ENCODE measurements at regions not wholly inside any gene's neighbourhood (a gene's known extent, or its start where the extent isn't known, plus 50 kb on each side); places are given as distances from the start of the nearest gene placed in this dataset.

GRCh38 chr2:77816618-77817017 is 294.4 kb upstream of the LRRTM4 start:
- H3K4me3 Mint-ChIP-seq, result no peak overlapping the region
- H3K4me1 Mint-ChIP-seq, result peaks cover 4% of the 10 kb centered on the region
- peaks cover 2% of the 10 kb centered on the region for H3K9me3 Mint-ChIP-seq
- H3K27ac Mint-ChIP-seq, result no peak overlapping the region
- TF ChIP-seq CTCF (IDR thresholded peaks at IDR 0.05; ENCODE audit: unreplicated experiment in 3 of 3), result no peak
- H3K27me3 Mint-ChIP-seq (ENCODE audit: low read depth), result no peaks in the 10 kb centered on the region
- no peaks in the 10 kb centered on the region for H3K36me3 Mint-ChIP-seq (ENCODE audit: low read depth)

- H3K27me3 Mint-ChIP-seq (ENCODE audit: low read depth), result no peaks in the 10 kb centered on the region
- no peak overlapping the region for H3K27ac Mint-ChIP-seq
- TF ChIP-seq CTCF (IDR thresholded peaks at IDR 0.05; ENCODE audit: unreplicated experiment in 3 of 3), result no peak
- H3K9me3 Mint-ChIP-seq, result no peaks in the 10 kb centered on the region
- no peak overlapping the region for H3K4me3 Mint-ChIP-seq
- no peaks in the 10 kb centered on the region for H3K36me3 Mint-ChIP-seq (ENCODE audit: low read depth)
- H3K4me1 Mint-ChIP-seq, result peaks cover 4% of the 10 kb centered on the region
Observed at GRCh38 chr2:77818186-77818585, 296.0 kb upstream of the LRRTM4 start.

GRCh38 chr2:77823028-77823427 is 300.9 kb upstream of the LRRTM4 start:
- Mint-ChIP-seq H3K4me1 (no peaks in the 10 kb centered on the region), H3K36me3 (ENCODE audit: low read depth) (no peaks in the 10 kb centered on the region)

GRCh38 chr2:77831060-77831459 is 308.9 kb upstream of the LRRTM4 start:
- no peak overlapping the region for H3K27ac Mint-ChIP-seq
- no peaks in the 10 kb centered on the region for H3K4me1 Mint-ChIP-seq
- no peak for TF ChIP-seq CTCF (IDR thresholded peaks at IDR 0.05; ENCODE audit: unreplicated experiment in 3 of 3)
- H3K36me3 Mint-ChIP-seq (ENCODE audit: low read depth), result peaks cover 8% of the 10 kb centered on the region
- no peaks in the 10 kb centered on the region for H3K27me3 Mint-ChIP-seq (ENCODE audit: low read depth)
- no peak overlapping the region for H3K4me3 Mint-ChIP-seq
- peaks cover 52% of the 10 kb centered on the region for H3K9me3 Mint-ChIP-seq

More at GRCh38 chr2:77823028-77823427, 300.9 kb upstream of the LRRTM4 start:
- no peak for TF ChIP-seq CTCF (IDR thresholded peaks at IDR 0.05; ENCODE audit: unreplicated experiment in 3 of 3)
- Mint-ChIP-seq H3K9me3 (peaks cover 20% of the 10 kb centered on the region), H3K27me3 (ENCODE audit: low read depth) (no peaks in the 10 kb centered on the region), H3K4me3 (no peak overlapping the region), H3K27ac (no peak overlapping the region)

GRCh38 chr2:77831471-77831870 is 309.3 kb upstream of the LRRTM4 start:
- Mint-ChIP-seq H3K4me1 (no peaks in the 10 kb centered on the region), H3K4me3 (no peak overlapping the region), H3K36me3 (ENCODE audit: low read depth) (peaks cover 8% of the 10 kb centered on the region), H3K9me3 (peaks cover 55% of the 10 kb centered on the region), H3K27ac (no peak overlapping the region), H3K27me3 (ENCODE audit: low read depth) (no peaks in the 10 kb centered on the region)
- no peak for TF ChIP-seq CTCF (IDR thresholded peaks at IDR 0.05; ENCODE audit: unreplicated experiment in 3 of 3)

- H3K36me3 Mint-ChIP-seq (ENCODE audit: low read depth), result peaks cover 8% of the 10 kb centered on the region
- peaks cover 52% of the 10 kb centered on the region for H3K9me3 Mint-ChIP-seq
- no peaks in the 10 kb centered on the region for H3K4me1 Mint-ChIP-seq
Observed at GRCh38 chr2:77831898-77832297, 309.7 kb upstream of the LRRTM4 start.

More at GRCh38 chr2:77831898-77832297, 309.7 kb upstream of the LRRTM4 start:
- no peak for TF ChIP-seq CTCF (IDR thresholded peaks at IDR 0.05; ENCODE audit: unreplicated experiment in 3 of 3)
- H3K4me3 Mint-ChIP-seq, result no peak overlapping the region
- no peaks in the 10 kb centered on the region for H3K27me3 Mint-ChIP-seq (ENCODE audit: low read depth)
- H3K27ac Mint-ChIP-seq, result no peak overlapping the region

Measured in nephron (organoid).